Large intestine (tissue), 3 donors: ENCODE measurements at regions not wholly inside any gene's neighbourhood (a gene's known extent, or its start where the extent isn't known, plus 50 kb on each side); places are given as distances from the start of the nearest gene placed in this dataset.
A peak's percentile ranks its signal among the peaks of the same experiment; 100 is the strongest.
"Not testable (repeated sequence)": the region's sequence is repeated elsewhere in the genome, so short reads cannot be mapped to it uniquely, and the experiment has no call there.

ENCODE experiments used
- DNase-seq, 2 donors: peaks; one replicate each; pipeline versions ENCODE4 v3.0.0 to v3.0.0-alpha.2; 2013
- H3K27ac ChIP-seq: one replicate; pipeline ENCODE4 v1.5.1; 2013; ENCODE audit warnings: low read length
- H3K27me3 ChIP-seq: 2 replicates; pipeline ENCODE4 v1.6.1; 2013; ENCODE audit warnings: low read length; ENCODE audit not compliant: control insufficient read depth, insufficient read depth
- H3K36me3 ChIP-seq: 2 replicates; pipeline ENCODE4 v1.6.1; 2013; ENCODE audit warnings: low read length; ENCODE audit not compliant: control insufficient read depth, insufficient read depth
- H3K4me1 ChIP-seq: one replicate; pipeline ENCODE4 v1.6.1; 2013; ENCODE audit warnings: low read length; ENCODE audit not compliant: control insufficient read depth, insufficient read depth
- H3K4me3 ChIP-seq: one replicate; pipeline ENCODE4 v1.5.1; 2013; ENCODE audit warnings: low read length
- H3K9me3 ChIP-seq: one replicate; pipeline ENCODE4 v1.6.1; 2013; ENCODE audit warnings: mild to moderate bottlenecking, low read depth, low read length, moderate library complexity; ENCODE audit not compliant: control insufficient read depth
- WGBS: methylation state at CpG from one replicate; pipeline ENCODE4 v1.1.5; 2013; ENCODE audit warnings: low lambda C conversion rate; ENCODE audit not compliant: insufficient coverage; 5-methylcytosine and 5-hydroxymethylcytosine counted together

- Histone ChIP-seq H3K4me1 (peaks cover 15% of the 10 kb centered on the region), H3K36me3 (no peaks in the 10 kb centered on the region), H3K4me3 (no peak overlapping the region), H3K27ac (peak overlapping the region; percentile 24), H3K27me3 (no peaks in the 10 kb centered on the region), H3K9me3 (no peaks in the 10 kb centered on the region)
- no CpG with 5 or more reads among the region's 5 CpGs for WGBS
- peak; percentile 12 to 60 for DNase-seq
Observed at GRCh38 chr2:173571887-173572680, 217.4 kb downstream of the CDCA7 start.

GRCh38 chr2:173572848-173573247 lies 218.2 kb downstream of the CDCA7 start:
- DNase-seq, result peak; percentile 11 to 24
- 80% methylated on average over 1 of the region's 1 CpG for WGBS

GRCh38 chr2:173573782-173574181 lies 219.1 kb downstream of the CDCA7 start:
- H3K36me3 ChIP-seq, H3K9me3 ChIP-seq, H3K4me3 ChIP-seq, H3K27ac ChIP-seq, H3K27me3 ChIP-seq, DNase-seq: not testable (repeated sequence)
- H3K4me1 ChIP-seq, result peaks cover 15% of the 10 kb centered on the region
- no CpG with 5 or more reads among the region's 3 CpGs for WGBS

More at GRCh38 chr2:173572848-173573247, 218.2 kb downstream of the CDCA7 start:
- Histone ChIP-seq H3K27me3 (no peaks in the 10 kb centered on the region), H3K27ac (no peak overlapping the region), H3K36me3 (no peaks in the 10 kb centered on the region), H3K9me3 (no peaks in the 10 kb centered on the region), H3K4me1 (peaks cover 15% of the 10 kb centered on the region), H3K4me3 (no peak overlapping the region)

GRCh38 chr2:173574324-173575112 lies 219.8 kb downstream of the CDCA7 start:
- H3K27ac ChIP-seq, result peak overlapping the region; percentile 4
- H3K4me3 ChIP-seq, result no peak overlapping the region
- no peaks in the 10 kb centered on the region for H3K9me3 ChIP-seq
- peaks cover 15% of the 10 kb centered on the region for H3K4me1 ChIP-seq
- WGBS, result 86% methylated on average over 2 of the region's 4 CpGs
- H3K27me3 ChIP-seq, result no peaks in the 10 kb centered on the region
- no peaks in the 10 kb centered on the region for H3K36me3 ChIP-seq
- peak; percentile 26 to 57 for DNase-seq

GRCh38 chr2:173578404-173579107 lies 223.9 kb downstream of the CDCA7 start:
- H3K27ac ChIP-seq, result no peak overlapping the region
- H3K9me3 ChIP-seq, result no peaks in the 10 kb centered on the region
- no peak overlapping the region for H3K4me3 ChIP-seq
- WGBS, result no CpG with 5 or more reads among the region's 8 CpGs
- H3K36me3 ChIP-seq, result no peaks in the 10 kb centered on the region
- H3K4me1 ChIP-seq, result no peaks in the 10 kb centered on the region
- no peaks in the 10 kb centered on the region for H3K27me3 ChIP-seq
- DNase-seq, result no peak

GRCh38 chr2:173580351-173580750 lies 225.7 kb downstream of the CDCA7 start:
- Histone ChIP-seq H3K4me3 (no peak overlapping the region), H3K27me3 (no peaks in the 10 kb centered on the region), H3K4me1 (no peaks in the 10 kb centered on the region), H3K27ac (no peak overlapping the region), H3K9me3 (no peaks in the 10 kb centered on the region), H3K36me3 (no peaks in the 10 kb centered on the region)
- DNase-seq, result no peak
- WGBS, result no CpG with 5 or more reads among the region's 1 CpG

GRCh38 chr2:173580956-173581355 lies 226.3 kb downstream of the CDCA7 start:
- H3K4me3 ChIP-seq, result no peak overlapping the region
- no peak overlapping the region for H3K27ac ChIP-seq
- no peaks in the 10 kb centered on the region for H3K36me3 ChIP-seq
- H3K4me1 ChIP-seq, result no peaks in the 10 kb centered on the region
- DNase-seq, result no peak
- no peaks in the 10 kb centered on the region for H3K9me3 ChIP-seq
- no peaks in the 10 kb centered on the region for H3K27me3 ChIP-seq

- Histone ChIP-seq H3K36me3 (no peaks in the 10 kb centered on the region), H3K27ac (no peak overlapping the region), H3K27me3 (no peaks in the 10 kb centered on the region), H3K9me3 (no peaks in the 10 kb centered on the region), H3K4me1 (no peaks in the 10 kb centered on the region), H3K4me3 (no peak overlapping the region)
- WGBS, result no CpG with 5 or more reads among the region's 6 CpGs
- no peak for DNase-seq
Observed at GRCh38 chr2:173583196-173583595, 228.5 kb downstream of the CDCA7 start.

GRCh38 chr2:173584000-173584399 lies 229.3 kb downstream of the CDCA7 start:
- Histone ChIP-seq H3K4me1 (no peaks in the 10 kb centered on the region), H3K9me3 (no peaks in the 10 kb centered on the region), H3K27me3 (no peaks in the 10 kb centered on the region), H3K36me3 (no peaks in the 10 kb centered on the region), H3K27ac (no peak overlapping the region), H3K4me3 (no peak overlapping the region)
- DNase-seq, result no peak
- 86% methylated on average over 1 of the region's 1 CpG for WGBS

GRCh38 chr2:173584676-173585458 lies 230.2 kb downstream of the CDCA7 start:
- H3K27me3 ChIP-seq, result no peaks in the 10 kb centered on the region
- H3K36me3 ChIP-seq, result no peaks in the 10 kb centered on the region
- no peak overlapping the region for H3K4me3 ChIP-seq
- no peak for DNase-seq
- H3K4me1 ChIP-seq, result no peaks in the 10 kb centered on the region
- H3K9me3 ChIP-seq, result no peaks in the 10 kb centered on the region
- 94% methylated on average over 3 of the region's 4 CpGs for WGBS
- H3K27ac ChIP-seq, result no peak overlapping the region
